Prostate gland (tissue), 2 donors: ENCODE measurements at regions not wholly inside any gene's neighbourhood (a gene's known extent, or its start where the extent isn't known, plus 50 kb on each side); places are given as distances from the start of the nearest gene placed in this dataset.

Experiments used
- DNase-seq: peaks from one replicate; pipeline ENCODE4 v3.0.0-alpha.2; 2019; ENCODE audit warnings: low spot score
- H3K27ac ChIP-seq, 2 donors: fragments of 200-600 bp; sonication (generic); 2 replicates each; pipeline ENCODE4 v1.5.1; 2017 to 2019
- H3K27me3 ChIP-seq: fragments of 200-600 bp; sonication (generic); replicated peaks from 2 replicates; pipeline ENCODE4 v1.5.1; 2019; ENCODE audit not compliant: insufficient read depth
- H3K36me3 ChIP-seq, 2 donors: fragments of 200-600 bp; sonication (generic); 1 replicate in 1 of 2; 2 replicates in 1 of 2; pipeline versions ENCODE4 v1.5.1 to v1.8.1; 2017 to 2019
- H3K4me1 ChIP-seq: fragments of 200-600 bp; sonication (generic); replicated peaks from 2 replicates; pipeline ENCODE4 v1.5.1; 2019
- H3K4me3 ChIP-seq, 2 donors: fragments of 200-600 bp; sonication (generic); 2 replicates each; pipeline ENCODE4 v1.5.1; 2017 to 2019
- H3K9me3 ChIP-seq: fragments of 200-600 bp; sonication (generic); 2 replicates; pipeline ENCODE4 v1.5.1; 2017
- POLR2A ChIP-seq: fragments of 450-650 bp; IDR thresholded peaks from one replicate; pipeline ENCODE4 v1.6.1; 2016; ENCODE audit warnings: antibody characterized with exemption, mild to moderate bottlenecking
- POLR2AphosphoS5 ChIP-seq: sonication (generic); formaldehyde crosslinking; IDR thresholded peaks from one replicate; pipeline ENCODE4 v1.6.1; 2017; ENCODE audit warnings: antibody characterized with exemption
- WGBS: methylation state at CpG from one replicate; pipeline ENCODE4 v1.1.5; 2018; 5-methylcytosine and 5-hydroxymethylcytosine counted together
- intact Hi-C: fragments of 100-400 bp; cut with DNase I; formaldehyde crosslinking; loops from one replicate; pipeline ENCODE4 v1.14.2; 2022
- TF ChIP-seq, protein P1 (sequence below), 4 experiments: fragments of 200-600 bp in 2 of 4; fragments of 450-650 bp in 2 of 4; sonication (generic) in 2 of 4; IDR thresholded peaks; 1 replicate in 3 of 4; 2 replicates in 1 of 4; pipeline ENCODE4 v1.5.1; 2016 to 2019; ENCODE audit warnings: antibody characterized with exemption in 4 of 4, mild to moderate bottlenecking in 2 of 4, moderate library complexity in 2 of 4

DNA sequence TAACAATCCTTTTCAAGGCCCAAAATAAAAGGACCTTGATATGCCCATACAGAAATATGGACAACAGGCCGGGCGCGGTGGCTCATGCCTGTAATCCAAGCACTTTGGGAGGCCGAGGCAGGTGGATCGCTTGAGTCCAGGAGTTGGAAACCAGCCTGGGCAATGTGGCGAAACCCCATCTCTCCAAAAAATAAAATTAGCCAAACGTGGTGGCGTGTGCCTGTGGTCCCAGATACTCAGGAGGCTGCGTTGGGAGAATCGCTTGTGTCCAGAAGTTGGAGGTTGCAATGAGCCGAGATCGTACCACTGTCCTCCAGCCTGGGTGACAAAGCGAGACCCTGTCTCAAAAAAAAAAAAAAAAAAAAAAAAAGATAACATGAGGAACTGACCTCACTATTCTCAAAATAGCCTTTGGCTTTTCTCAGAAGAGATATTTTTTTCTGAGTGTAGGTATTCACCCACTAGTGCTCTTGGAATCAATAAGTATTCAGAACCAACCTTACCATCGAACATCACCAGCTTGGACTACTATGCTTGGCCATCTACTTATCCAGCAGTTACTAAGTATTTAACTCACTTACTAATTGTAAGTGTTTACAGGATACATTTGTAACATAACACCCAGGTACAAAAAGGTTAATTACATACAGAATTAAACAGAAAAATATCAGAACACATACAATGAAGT, 99.2 kb downstream of the OR2B2 start:
- 87% methylated on average over 14 of the region's 14 CpGs for WGBS
- no peaks in the 10 kb centered on the region for H3K4me1 ChIP-seq
- no peak overlapping the region for H3K4me3 ChIP-seq
- DNase-seq, result no peak
- H3K9me3 ChIP-seq, result no peaks in the 10 kb centered on the region
- intact Hi-C loops, result no loop called here
- no peak overlapping the region for H3K27ac ChIP-seq
- TF ChIP-seq, protein P1, sequence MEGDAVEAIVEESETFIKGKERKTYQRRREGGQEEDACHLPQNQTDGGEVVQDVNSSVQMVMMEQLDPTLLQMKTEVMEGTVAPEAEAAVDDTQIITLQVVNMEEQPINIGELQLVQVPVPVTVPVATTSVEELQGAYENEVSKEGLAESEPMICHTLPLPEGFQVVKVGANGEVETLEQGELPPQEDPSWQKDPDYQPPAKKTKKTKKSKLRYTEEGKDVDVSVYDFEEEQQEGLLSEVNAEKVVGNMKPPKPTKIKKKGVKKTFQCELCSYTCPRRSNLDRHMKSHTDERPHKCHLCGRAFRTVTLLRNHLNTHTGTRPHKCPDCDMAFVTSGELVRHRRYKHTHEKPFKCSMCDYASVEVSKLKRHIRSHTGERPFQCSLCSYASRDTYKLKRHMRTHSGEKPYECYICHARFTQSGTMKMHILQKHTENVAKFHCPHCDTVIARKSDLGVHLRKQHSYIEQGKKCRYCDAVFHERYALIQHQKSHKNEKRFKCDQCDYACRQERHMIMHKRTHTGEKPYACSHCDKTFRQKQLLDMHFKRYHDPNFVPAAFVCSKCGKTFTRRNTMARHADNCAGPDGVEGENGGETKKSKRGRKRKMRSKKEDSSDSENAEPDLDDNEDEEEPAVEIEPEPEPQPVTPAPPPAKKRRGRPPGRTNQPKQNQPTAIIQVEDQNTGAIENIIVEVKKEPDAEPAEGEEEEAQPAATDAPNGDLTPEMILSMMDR (IDR thresholded peaks at IDR 0.05), result no peak
- TF ChIP-seq POLR2AphosphoS5, result no peak
- no peak for TF ChIP-seq POLR2A
- H3K36me3 ChIP-seq, result no peaks in the 10 kb centered on the region
- H3K27me3 ChIP-seq, result no peaks in the 10 kb centered on the region

DNA sequence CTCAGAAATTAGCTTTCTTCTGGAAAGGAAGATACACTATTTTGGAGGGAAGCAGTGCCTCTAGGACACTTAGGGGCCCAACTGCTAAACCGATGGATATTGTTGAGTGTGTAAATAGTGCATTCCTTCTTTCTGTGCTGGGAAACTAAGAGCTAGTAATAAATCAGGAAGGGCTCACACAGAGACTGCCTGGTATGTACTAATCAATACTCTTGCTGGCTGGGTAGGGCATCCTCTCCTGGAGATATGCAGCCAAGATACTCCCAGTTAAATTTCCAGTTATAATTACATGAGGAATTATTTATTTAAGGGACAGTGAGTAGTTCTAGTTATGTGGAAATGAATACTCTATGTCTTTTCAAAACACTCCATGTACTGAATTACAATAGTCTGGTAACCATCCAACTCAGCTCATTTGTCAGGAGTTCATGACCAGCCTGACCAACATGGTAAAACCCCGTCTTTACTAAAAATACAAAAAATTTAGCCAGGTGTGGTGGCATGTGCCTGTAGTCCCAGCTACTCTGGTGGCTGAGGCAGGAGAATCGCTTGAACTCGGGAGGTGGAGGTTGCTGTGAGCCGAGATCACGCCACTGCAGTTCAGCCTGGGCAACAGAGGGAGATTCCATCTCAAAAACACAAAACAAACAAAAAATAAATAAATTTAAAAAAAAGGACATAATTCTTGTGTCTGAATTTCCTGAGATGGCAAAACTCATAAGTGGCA, 100.0 kb downstream of the OR2B2 start:
- no peak overlapping the region for H3K27ac ChIP-seq
- TF ChIP-seq POLR2A (no peak), POLR2AphosphoS5 (no peak)
- TF ChIP-seq, protein P1 (IDR thresholded peaks at IDR 0.05), result no peak
- H3K9me3 ChIP-seq, result no peaks in the 10 kb centered on the region
- no peak overlapping the region for H3K4me3 ChIP-seq
- intact Hi-C loops, result no loop called here
- no peaks in the 10 kb centered on the region for H3K4me1 ChIP-seq
- H3K36me3 ChIP-seq, result no peaks in the 10 kb centered on the region
- no peaks in the 10 kb centered on the region for H3K27me3 ChIP-seq
- 79% methylated on average over 6 of the region's 6 CpGs for WGBS
- DNase-seq, result no peak

DNA sequence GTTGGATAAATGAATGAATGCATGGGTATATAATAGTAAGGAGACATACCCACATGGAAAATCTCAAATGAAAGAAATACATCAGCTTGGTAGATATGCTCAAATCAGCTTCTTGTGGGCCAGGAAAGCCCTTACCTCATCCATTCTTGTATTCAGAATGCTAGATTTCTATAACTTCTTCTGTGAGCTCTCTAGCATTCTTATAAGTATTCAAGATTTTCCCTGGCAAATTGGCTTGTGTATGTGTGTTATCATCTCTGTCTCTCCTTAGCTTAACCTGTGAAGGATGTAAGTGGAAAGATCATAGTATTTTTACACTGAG, 100.8 kb downstream of the OR2B2 start:
- TF ChIP-seq, protein P1 (IDR thresholded peaks at IDR 0.05), result no peak
- no peak overlapping the region for H3K27ac ChIP-seq
- intact Hi-C loops, result no loop called here
- no peaks in the 10 kb centered on the region for H3K36me3 ChIP-seq
- DNase-seq, result no peak
- no peaks in the 10 kb centered on the region for H3K27me3 ChIP-seq
- H3K4me3 ChIP-seq, result no peak overlapping the region
- no peaks in the 10 kb centered on the region for H3K4me1 ChIP-seq
- H3K9me3 ChIP-seq, result no peaks in the 10 kb centered on the region

DNA sequence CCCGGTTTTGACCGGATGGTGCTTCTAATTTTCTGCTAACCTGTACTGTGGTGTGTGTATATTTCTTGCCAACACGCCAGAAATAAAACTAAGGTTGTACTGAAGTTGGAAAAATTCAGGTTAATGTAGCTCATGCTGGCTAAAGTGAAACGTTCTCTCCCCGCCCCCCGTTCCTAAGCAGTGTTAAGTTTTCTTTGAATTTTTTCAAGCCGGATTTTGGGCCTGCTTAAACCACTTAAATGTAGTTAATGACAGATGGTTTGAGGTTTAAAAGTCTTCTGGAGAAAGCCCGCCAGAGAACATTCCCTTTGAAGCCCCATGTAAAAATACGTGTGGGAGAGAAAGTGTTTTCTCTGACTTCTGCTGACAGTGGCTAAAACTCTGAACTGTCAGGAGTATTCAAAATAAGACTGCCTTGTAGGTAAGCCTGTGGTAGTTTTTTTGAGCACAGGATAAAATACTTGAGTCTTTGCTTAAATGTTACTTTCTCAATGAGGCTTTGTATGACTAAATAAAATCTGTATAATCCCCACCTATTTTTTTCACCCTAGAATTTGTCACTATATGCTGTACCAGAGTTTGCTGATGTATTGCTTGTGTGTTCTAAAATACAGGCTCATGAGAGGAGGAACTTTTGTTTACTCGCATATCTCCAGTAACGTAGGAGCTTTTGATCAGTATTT, 101.3 kb downstream of the OR2B2 start:
- Histone ChIP-seq H3K27me3 (no peaks in the 10 kb centered on the region), H3K9me3 (no peaks in the 10 kb centered on the region), H3K27ac (peak overlapping the region; percentile 89 to 90), H3K4me3 (peak overlapping the region; percentile 46 to 58), H3K36me3 (no peaks in the 10 kb centered on the region), H3K4me1 (no peaks in the 10 kb centered on the region)
- TF ChIP-seq POLR2AphosphoS5, result no peak
- TF ChIP-seq POLR2A, result no peak
- TF ChIP-seq, protein P1 (IDR thresholded peaks at IDR 0.05), result no peak
- 20% methylated on average over 11 of the region's 11 CpGs for WGBS
- intact Hi-C loops, result no loop called here
- DNase-seq, result no peak
